ENCODE measurements at regions not wholly inside any gene's neighbourhood (a gene's known extent, or its start where the extent isn't known, plus 50 kb on each side); places are given as distances from the start of the nearest gene placed in this dataset.

DNA sequence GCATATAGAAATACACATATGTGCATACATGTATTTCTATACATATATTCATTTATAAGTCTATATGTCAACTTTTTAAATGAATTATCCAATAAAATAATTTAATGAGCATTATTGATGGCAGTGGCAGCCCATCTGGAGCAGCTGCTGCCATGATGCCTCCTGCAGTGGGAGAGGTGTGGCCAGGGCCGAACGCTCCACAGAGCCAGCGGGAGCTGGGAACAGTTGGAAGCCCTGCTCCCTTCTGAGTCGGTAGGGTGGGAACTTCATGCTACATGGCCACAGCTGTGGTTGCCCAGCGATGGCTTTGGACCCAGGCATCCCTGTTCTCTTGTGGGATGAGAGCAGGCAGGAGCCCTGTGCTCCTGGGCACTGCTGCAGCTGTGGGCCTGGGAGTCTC is 812.4 kb upstream of the CTNND2 start:
- Histone ChIP-seq H3K27ac (replicated peaks) (no peak overlapping the region), H3K4me3 (replicated peaks; ENCODE audit: insufficient read depth, low read length) (no peak overlapping the region), H3K27me3 (ENCODE audit: insufficient read depth, poor library complexity, severe bottlenecking) (no peaks in the 10 kb centered on the region)
- DNase-seq (ENCODE audit: low read depth in 1 of 2, low spot score in 1 of 2) = no peak
- TF ChIP-seq, protein P1, sequence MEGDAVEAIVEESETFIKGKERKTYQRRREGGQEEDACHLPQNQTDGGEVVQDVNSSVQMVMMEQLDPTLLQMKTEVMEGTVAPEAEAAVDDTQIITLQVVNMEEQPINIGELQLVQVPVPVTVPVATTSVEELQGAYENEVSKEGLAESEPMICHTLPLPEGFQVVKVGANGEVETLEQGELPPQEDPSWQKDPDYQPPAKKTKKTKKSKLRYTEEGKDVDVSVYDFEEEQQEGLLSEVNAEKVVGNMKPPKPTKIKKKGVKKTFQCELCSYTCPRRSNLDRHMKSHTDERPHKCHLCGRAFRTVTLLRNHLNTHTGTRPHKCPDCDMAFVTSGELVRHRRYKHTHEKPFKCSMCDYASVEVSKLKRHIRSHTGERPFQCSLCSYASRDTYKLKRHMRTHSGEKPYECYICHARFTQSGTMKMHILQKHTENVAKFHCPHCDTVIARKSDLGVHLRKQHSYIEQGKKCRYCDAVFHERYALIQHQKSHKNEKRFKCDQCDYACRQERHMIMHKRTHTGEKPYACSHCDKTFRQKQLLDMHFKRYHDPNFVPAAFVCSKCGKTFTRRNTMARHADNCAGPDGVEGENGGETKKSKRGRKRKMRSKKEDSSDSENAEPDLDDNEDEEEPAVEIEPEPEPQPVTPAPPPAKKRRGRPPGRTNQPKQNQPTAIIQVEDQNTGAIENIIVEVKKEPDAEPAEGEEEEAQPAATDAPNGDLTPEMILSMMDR (IDR thresholded peaks at IDR 0.05; ENCODE audit: insufficient read depth, low read length) = no peak
- TF ChIP-seq, protein P2, sequence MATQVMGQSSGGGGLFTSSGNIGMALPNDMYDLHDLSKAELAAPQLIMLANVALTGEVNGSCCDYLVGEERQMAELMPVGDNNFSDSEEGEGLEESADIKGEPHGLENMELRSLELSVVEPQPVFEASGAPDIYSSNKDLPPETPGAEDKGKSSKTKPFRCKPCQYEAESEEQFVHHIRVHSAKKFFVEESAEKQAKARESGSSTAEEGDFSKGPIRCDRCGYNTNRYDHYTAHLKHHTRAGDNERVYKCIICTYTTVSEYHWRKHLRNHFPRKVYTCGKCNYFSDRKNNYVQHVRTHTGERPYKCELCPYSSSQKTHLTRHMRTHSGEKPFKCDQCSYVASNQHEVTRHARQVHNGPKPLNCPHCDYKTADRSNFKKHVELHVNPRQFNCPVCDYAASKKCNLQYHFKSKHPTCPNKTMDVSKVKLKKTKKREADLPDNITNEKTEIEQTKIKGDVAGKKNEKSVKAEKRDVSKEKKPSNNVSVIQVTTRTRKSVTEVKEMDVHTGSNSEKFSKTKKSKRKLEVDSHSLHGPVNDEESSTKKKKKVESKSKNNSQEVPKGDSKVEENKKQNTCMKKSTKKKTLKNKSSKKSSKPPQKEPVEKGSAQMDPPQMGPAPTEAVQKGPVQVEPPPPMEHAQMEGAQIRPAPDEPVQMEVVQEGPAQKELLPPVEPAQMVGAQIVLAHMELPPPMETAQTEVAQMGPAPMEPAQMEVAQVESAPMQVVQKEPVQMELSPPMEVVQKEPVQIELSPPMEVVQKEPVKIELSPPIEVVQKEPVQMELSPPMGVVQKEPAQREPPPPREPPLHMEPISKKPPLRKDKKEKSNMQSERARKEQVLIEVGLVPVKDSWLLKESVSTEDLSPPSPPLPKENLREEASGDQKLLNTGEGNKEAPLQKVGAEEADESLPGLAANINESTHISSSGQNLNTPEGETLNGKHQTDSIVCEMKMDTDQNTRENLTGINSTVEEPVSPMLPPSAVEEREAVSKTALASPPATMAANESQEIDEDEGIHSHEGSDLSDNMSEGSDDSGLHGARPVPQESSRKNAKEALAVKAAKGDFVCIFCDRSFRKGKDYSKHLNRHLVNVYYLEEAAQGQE (IDR thresholded peaks at IDR 0.05; ENCODE audit: insufficient replicate concordance, low read depth) = no peak
- TF ChIP-seq GABPA (IDR thresholded peaks at IDR 0.05; ENCODE audit: low read depth) = no peak
- TF ChIP-seq POLR2AphosphoS5 (IDR thresholded peaks at IDR 0.05; ENCODE audit: low read depth) = no peak
- no peak for TF ChIP-seq SPI1 (IDR thresholded peaks at IDR 0.05; ENCODE audit: borderline replicate concordance, low read depth)

DNA sequence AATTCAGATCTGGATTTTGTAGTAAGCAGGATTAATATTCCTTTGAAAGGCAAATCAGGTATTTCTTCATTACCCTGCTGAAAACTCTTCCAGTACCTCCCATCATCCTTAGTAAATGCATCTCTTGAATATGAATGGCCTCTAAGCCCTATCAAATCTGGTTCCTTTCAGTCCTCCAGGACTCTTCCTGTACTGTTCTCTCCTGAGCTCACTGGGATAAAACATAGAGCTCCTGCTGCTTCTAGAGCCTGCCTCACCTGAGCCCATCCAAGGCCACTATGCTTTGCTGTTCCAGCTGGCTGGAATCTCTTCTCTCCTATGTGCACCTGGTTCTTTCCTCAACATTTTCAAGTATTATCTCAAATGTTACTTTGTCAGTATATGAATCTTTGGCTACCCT is 803.3 kb upstream of the CTNND2 start:
- Histone ChIP-seq H3K27me3 (ENCODE audit: insufficient read depth, poor library complexity, severe bottlenecking) (peaks cover 2% of the 10 kb centered on the region), H3K4me3 (replicated peaks; ENCODE audit: insufficient read depth, low read length) (no peak overlapping the region), H3K27ac (replicated peaks) (no peak overlapping the region)
- TF ChIP-seq, protein P1 (IDR thresholded peaks at IDR 0.05; ENCODE audit: insufficient read depth, low read length) = no peak
- TF ChIP-seq POLR2AphosphoS5 (IDR thresholded peaks at IDR 0.05; ENCODE audit: low read depth) (no peak), SPI1 (IDR thresholded peaks at IDR 0.05; ENCODE audit: borderline replicate concordance, low read depth) (no peak)
- DNase-seq (ENCODE audit: low read depth in 1 of 2, low spot score in 1 of 2) = no peak

DNA sequence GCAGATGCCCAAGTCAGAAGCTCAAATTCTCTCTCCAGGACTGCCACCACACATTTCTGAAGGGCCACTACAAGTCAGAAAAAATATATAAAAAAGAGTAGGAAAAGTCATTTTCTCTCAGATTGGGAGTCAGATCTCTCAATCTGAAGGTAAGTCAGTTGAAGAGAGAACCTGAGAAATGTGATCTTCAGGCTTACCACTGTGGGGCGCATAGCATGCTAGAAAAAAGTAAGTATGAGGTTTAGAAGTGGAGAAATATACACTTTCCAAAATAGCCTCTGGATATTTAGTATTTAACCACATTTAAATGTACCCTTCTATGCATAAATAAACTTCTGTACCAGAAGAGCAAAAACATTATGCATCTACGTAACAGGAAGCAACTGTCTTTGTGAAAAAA is 800.7 kb upstream of the CTNND2 start:
- no peak for DNase-seq (ENCODE audit: low read depth in 1 of 2, low spot score in 1 of 2)
- peaks cover 2% of the 10 kb centered on the region for H3K27me3 ChIP-seq (ENCODE audit: insufficient read depth, poor library complexity, severe bottlenecking)
- no peak overlapping the region for H3K27ac ChIP-seq (replicated peaks)
- H3K4me3 ChIP-seq (replicated peaks; ENCODE audit: insufficient read depth, low read length) = no peak overlapping the region
- TF ChIP-seq POLR2AphosphoS5 (IDR thresholded peaks at IDR 0.05; ENCODE audit: low read depth) = no peak

- Histone ChIP-seq H3K27me3 (ENCODE audit: insufficient read depth, poor library complexity, severe bottlenecking) (peaks cover 2% of the 10 kb centered on the region), H3K27ac (replicated peaks) (no peak overlapping the region), H3K4me3 (replicated peaks; ENCODE audit: insufficient read depth, low read length) (no peak overlapping the region)
- TF ChIP-seq GABPA (IDR thresholded peaks at IDR 0.05; ENCODE audit: low read depth) = no peak
- TF ChIP-seq, protein P1 (IDR thresholded peaks at IDR 0.05; ENCODE audit: insufficient read depth, low read length) = no peak
- TF ChIP-seq SPI1 (IDR thresholded peaks at IDR 0.05; ENCODE audit: borderline replicate concordance, low read depth) = no peak
- TF ChIP-seq, protein P2 (IDR thresholded peaks at IDR 0.05; ENCODE audit: insufficient replicate concordance, low read depth) = no peak
- no peak for TF ChIP-seq POLR2AphosphoS5 (IDR thresholded peaks at IDR 0.05; ENCODE audit: low read depth)
- no peak for DNase-seq (ENCODE audit: low read depth in 1 of 2, low spot score in 1 of 2)
Measured at GRCh38 chr5:12703254-12703653, 799.0 kb upstream of the CTNND2 start.
